ENCODE measurements at regions not wholly inside any gene's neighbourhood (a gene's known extent, or its start where the extent isn't known, plus 50 kb on each side); places are given as distances from the start of the nearest gene placed in this dataset.

- no peaks in the 10 kb centered on the region for H3K4me1 ChIP-seq (ENCODE audit: control insufficient read depth, insufficient read depth, low read length)
- no peak overlapping the region for H3K18ac ChIP-seq (ENCODE audit: low read depth, low read length)
- H3K9ac ChIP-seq (ENCODE audit: low read depth, low read length) = no peak overlapping the region
- no peak overlapping the region for H3K23ac ChIP-seq (ENCODE audit: low read depth, low read length)
- ChIA-PET POLR2A (ENCODE audit: unreplicated experiment) (no interaction called here), CTCF (no interaction called here)
- no peak overlapping the region for H2AK9ac ChIP-seq (replicated peaks; ENCODE audit: low read depth, low read length, poor library complexity)
- no peaks in the 10 kb centered on the region for H3K9me3 ChIP-seq (ENCODE audit: control insufficient read depth, insufficient read depth, low read length)
- H3K4ac ChIP-seq (ENCODE audit: low read depth, low read length) = no peak overlapping the region
- no peak overlapping the region for H3K4me2 ChIP-seq (ENCODE audit: low read depth, low read length)
- H4K20me1 ChIP-seq (ENCODE audit: insufficient read depth, low read length) = no peaks in the 10 kb centered on the region
- no peak overlapping the region for H3K4me3 ChIP-seq (ENCODE audit: insufficient read depth, low read depth, low read length)
- H4K91ac ChIP-seq (ENCODE audit: insufficient read depth, low read depth, low read length) = no peak overlapping the region
- no peak overlapping the region for H3K56ac ChIP-seq (ENCODE audit: extremely low read depth, insufficient read depth, low read length)
- H2BK5ac ChIP-seq (ENCODE audit: low read depth, low read length, poor library complexity, severe bottlenecking) = no peak overlapping the region
- BruUV-seq (replicated peaks) = no TSS peak
- no peaks in the 10 kb centered on the region for H3K79me1 ChIP-seq (ENCODE audit: low read depth in 1 of 2, low read length in 2 of 2)
- DNase-seq = no peak
- intact Hi-C loops (cut with micrococcal nuclease) (no loop called here), in situ Hi-C loops (cut with MboI; ENCODE audit: low sequenced_read_pairs) (no loop called here), dilution Hi-C loops (cut with HindIII; ENCODE audit: low sequenced_read_pairs, unreplicated experiment) (no loop called here)
- no peak overlapping the region for H2AK5ac ChIP-seq (ENCODE audit: low read depth, low read length)
- H3K14ac ChIP-seq (replicated peaks; ENCODE audit: low read depth, low read length) = no peak overlapping the region
- H2BK20ac ChIP-seq (ENCODE audit: low read depth, low read length) = no peak overlapping the region
- H4K8ac ChIP-seq (ENCODE audit: low read depth in 2 of 2, low read length in 2 of 2) = no peak overlapping the region
- H3K27ac ChIP-seq (ENCODE audit: insufficient read depth, low read length) = no peak overlapping the region
- no peaks in the 10 kb centered on the region for H3K36me3 ChIP-seq (ENCODE audit: control insufficient read depth, insufficient read depth, low read length)
- peaks cover 2% of the 10 kb centered on the region; the same call in 1 of the 2 replicates for H3K27me3 ChIP-seq (ENCODE audit: control insufficient read depth, insufficient read depth, low read length)
- no CpG with 5 or more reads among the region's 5 CpGs for WGBS, 2 experiments (ENCODE audit: extremely low coverage in 2 of 2, insufficient read length in 1 of 2)
- no peak overlapping the region for H4K5ac ChIP-seq (ENCODE audit: low read depth, low read length)
- ATAC-seq (ENCODE audit: low read depth) = no peak
- H2BK120ac ChIP-seq (ENCODE audit: low read depth, low read length) = no peak overlapping the region
- TF ChIP-seq CTCF (conservative IDR thresholded peaks at IDR 0.05; ENCODE audit: low read depth, low read length) (0 out of 2 replicates have a peak, but pooled peaks have one; percentile 11), NFE2L2 (IDR thresholded peaks at IDR 0.05; ENCODE audit: low read depth, low read length) (no peak)
- no peak overlapping the region for H2AFZ ChIP-seq (replicated peaks; ENCODE audit: low read length, poor library complexity)
- H2BK15ac ChIP-seq (ENCODE audit: low read depth, low read length) = no peak overlapping the region
- H3K9me1 ChIP-seq (ENCODE audit: insufficient read depth, low read length) = no peaks in the 10 kb centered on the region
Measured at GRCh38 chr3:31210068-31210645, 315.7 kb upstream of the GADL1 start.

All from IMR-90 (cell line).